ENCODE measurements at regions not wholly inside any gene's neighbourhood (a gene's known extent, or its start where the extent isn't known, plus 50 kb on each side); places are given as distances from the start of the nearest gene placed in this dataset.

DNA sequence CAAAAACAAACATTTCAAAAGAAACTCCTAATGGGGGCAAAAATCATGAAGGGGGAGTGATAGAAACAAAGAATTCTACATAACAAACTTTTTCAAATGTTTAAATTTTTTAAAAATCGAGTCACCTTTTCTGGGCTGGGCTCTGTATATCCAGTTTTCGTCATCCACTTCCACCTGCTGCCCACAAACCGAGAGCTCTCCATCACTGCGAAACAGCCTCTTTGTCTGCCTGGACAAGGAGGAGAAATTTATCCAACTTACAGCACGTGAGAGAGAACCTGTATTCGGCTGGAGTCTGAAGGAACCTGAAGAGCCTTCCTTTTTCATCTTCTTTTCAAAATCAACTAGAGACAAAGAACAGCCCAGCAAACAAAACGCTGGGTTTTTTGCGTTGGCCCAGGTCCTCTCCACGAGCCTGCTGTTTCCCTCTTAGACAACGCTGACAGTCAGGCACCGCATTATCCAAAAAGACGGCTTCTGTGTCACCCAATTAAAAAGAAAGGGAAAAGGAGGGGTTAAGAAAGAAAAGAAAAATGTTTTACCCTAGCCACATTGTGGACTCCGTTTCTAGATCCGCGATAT, 72.4 kb upstream of the NHSL1 start:
- Histone ChIP-seq H2BK5ac (ENCODE audit: insufficient read length, low read length) (no peak overlapping the region), H4K91ac (ENCODE audit: insufficient read length, low read depth, low read length) (peak overlapping the region; percentile 5), H3K56ac (ENCODE audit: insufficient read length, low read depth, low read length) (no peak overlapping the region), H3K9ac (ENCODE audit: extremely low read depth, insufficient read length, low read length) (peak overlapping the region; percentile 68), H3K23ac (ENCODE audit: insufficient read length, low read depth, low read length) (no peak overlapping the region), H2BK15ac (ENCODE audit: low read depth, low read length) (no peak overlapping the region), H2BK20ac (ENCODE audit: low read depth, low read length, poor library complexity, severe bottlenecking) (no peak overlapping the region), H2AK5ac (ENCODE audit: insufficient read length, low read length) (peak overlapping the region; percentile 19), H3K18ac (ENCODE audit: insufficient read length, low read depth, low read length) (peak overlapping the region; percentile 34), H3K4ac (ENCODE audit: low read depth, low read length) (no peak overlapping the region), H4K8ac (replicated peaks; ENCODE audit: insufficient read length, low read depth, low read length) (no peak overlapping the region), H4K20me1 (ENCODE audit: control insufficient read depth, insufficient read depth, insufficient read length) (no peaks in the 10 kb centered on the region), H3T11ph (ENCODE audit: low read length) (no peak overlapping the region), H3K23me2 (ENCODE audit: insufficient read length, low read depth, low read length, poor library complexity, severe bottlenecking) (peaks cover 9% of the 10 kb centered on the region), H2AFZ (ENCODE audit: low read length) (no peak overlapping the region), H3K79me2 (ENCODE audit: insufficient read depth, low read length) (peaks cover 4% of the 10 kb centered on the region; the same call in 1 of the 2 replicates), H3K79me1 (ENCODE audit: insufficient read depth, low read depth, low read length, poor library complexity, severe bottlenecking) (no peaks in the 10 kb centered on the region), H3K27me3 (ENCODE audit: insufficient read depth, low read length) (no peaks in the 10 kb centered on the region), H2BK12ac (ENCODE audit: insufficient read length, low read depth, low read length) (no peak overlapping the region), H3K4me2 (ENCODE audit: insufficient read depth, insufficient read length, low read length) (peak overlapping the region; percentile 99), H3K27ac (ENCODE audit: insufficient read length, low read depth, low read length) (no peak overlapping the region), H2BK120ac (ENCODE audit: low read depth, low read length, poor library complexity, severe bottlenecking) (peak overlapping the region; percentile 48), H4K5ac (ENCODE audit: insufficient read length, low read depth, low read length) (no peak overlapping the region), H3K14ac (ENCODE audit: insufficient read depth, low read length) (peak overlapping the region; percentile 64; the same call in 1 of the 2 replicates), H3K9me3 (ENCODE audit: control insufficient read depth, low read depth, low read length) (no peaks in the 10 kb centered on the region), H3K4me1 (ENCODE audit: insufficient read depth, low read length) (peaks cover 12% of the 10 kb centered on the region; the same call in 1 of the 2 replicates)
- WGBS (ENCODE audit: extremely low coverage, insufficient read length, low lambda C conversion rate) = no CpG with 5 or more reads among the region's 15 CpGs
- Mint-ChIP-seq H3K9me3 (no peaks in the 10 kb centered on the region), H3K4me3 (no peak overlapping the region), H3K27ac (peak overlapping the region in 2 of 3 experiments; percentile 43 to 70; a peak in 2 of 7 replicates), H3K27me3 (ENCODE audit: low read depth) (no peaks in the 10 kb centered on the region), H3K36me3 (ENCODE audit: insufficient read depth in 1 of 3, low read depth in 3 of 3) (no peaks in the 10 kb centered on the region), H3K4me1 (peaks cover 12 to 21% of the 10 kb centered on the region in 2 experiments)
- TF ChIP-seq, protein P1, sequence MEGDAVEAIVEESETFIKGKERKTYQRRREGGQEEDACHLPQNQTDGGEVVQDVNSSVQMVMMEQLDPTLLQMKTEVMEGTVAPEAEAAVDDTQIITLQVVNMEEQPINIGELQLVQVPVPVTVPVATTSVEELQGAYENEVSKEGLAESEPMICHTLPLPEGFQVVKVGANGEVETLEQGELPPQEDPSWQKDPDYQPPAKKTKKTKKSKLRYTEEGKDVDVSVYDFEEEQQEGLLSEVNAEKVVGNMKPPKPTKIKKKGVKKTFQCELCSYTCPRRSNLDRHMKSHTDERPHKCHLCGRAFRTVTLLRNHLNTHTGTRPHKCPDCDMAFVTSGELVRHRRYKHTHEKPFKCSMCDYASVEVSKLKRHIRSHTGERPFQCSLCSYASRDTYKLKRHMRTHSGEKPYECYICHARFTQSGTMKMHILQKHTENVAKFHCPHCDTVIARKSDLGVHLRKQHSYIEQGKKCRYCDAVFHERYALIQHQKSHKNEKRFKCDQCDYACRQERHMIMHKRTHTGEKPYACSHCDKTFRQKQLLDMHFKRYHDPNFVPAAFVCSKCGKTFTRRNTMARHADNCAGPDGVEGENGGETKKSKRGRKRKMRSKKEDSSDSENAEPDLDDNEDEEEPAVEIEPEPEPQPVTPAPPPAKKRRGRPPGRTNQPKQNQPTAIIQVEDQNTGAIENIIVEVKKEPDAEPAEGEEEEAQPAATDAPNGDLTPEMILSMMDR (conservative IDR thresholded peaks at IDR 0.05) = no peak
- DNase-seq = no peak
